ENCODE measurements at regions not wholly inside any gene's neighbourhood (a gene's known extent, or its start where the extent isn't known, plus 50 kb on each side); places are given as distances from the start of the nearest gene placed in this dataset.

DNA sequence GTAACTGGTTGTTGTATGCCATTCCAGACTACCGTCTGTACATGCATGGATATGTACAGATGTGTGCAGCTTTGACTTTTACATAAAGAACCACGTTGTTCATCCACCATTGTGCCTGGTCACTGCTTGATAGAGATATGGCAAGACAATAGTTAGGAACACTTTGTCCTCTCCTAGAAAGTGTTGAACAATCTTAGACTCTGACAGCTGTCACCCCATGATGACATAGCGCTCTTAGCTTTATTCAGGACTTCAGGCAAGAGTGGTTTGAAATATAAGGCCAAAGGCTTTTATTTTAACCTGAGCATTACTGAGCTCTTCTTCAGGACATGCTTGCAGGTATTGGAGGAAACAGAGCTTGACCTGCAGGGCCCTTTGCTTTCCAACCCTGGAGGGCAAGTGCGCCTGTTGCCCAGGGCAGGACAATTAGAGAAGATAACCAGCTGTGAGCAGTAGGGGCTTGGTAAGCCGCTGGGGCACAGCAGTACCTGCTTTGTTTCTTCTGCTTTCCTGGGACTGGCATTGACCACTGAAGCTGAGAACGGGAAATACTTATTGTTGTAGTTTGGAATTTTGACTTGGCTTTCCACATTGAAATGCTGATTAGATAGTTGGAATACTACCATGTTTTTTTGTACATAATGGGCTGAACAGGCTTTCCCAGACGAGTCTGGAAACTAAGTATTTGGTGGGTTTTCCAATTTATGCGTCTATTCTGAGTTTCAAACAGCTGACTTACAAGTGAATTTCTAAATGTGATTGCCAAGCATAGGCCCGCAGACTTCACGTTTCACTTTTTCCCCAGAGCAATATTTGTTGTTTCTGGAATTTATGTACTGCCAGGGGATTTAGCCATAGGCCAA is 51.1 kb downstream of the GARRE1 start:
- no peak overlapping the region for H3K4me3 ChIP-seq
- H3K9me3 ChIP-seq, result no peaks in the 10 kb centered on the region
- H3K27ac ChIP-seq, result peak overlapping the region in 2 of 4 donors; percentile 13 to 20
- TF ChIP-seq, protein P1, sequence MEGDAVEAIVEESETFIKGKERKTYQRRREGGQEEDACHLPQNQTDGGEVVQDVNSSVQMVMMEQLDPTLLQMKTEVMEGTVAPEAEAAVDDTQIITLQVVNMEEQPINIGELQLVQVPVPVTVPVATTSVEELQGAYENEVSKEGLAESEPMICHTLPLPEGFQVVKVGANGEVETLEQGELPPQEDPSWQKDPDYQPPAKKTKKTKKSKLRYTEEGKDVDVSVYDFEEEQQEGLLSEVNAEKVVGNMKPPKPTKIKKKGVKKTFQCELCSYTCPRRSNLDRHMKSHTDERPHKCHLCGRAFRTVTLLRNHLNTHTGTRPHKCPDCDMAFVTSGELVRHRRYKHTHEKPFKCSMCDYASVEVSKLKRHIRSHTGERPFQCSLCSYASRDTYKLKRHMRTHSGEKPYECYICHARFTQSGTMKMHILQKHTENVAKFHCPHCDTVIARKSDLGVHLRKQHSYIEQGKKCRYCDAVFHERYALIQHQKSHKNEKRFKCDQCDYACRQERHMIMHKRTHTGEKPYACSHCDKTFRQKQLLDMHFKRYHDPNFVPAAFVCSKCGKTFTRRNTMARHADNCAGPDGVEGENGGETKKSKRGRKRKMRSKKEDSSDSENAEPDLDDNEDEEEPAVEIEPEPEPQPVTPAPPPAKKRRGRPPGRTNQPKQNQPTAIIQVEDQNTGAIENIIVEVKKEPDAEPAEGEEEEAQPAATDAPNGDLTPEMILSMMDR (IDR thresholded peaks at IDR 0.05), result no peak
- no peak for TF ChIP-seq POLR2A (IDR thresholded peaks at IDR 0.05)
- TF ChIP-seq EP300 (IDR thresholded peaks at IDR 0.05), result no peak
- TF ChIP-seq POLR2AphosphoS5 (IDR thresholded peaks at IDR 0.05), result no peak
- peaks cover 0 to 18% (median 0%) of the 10 kb centered on the region in 3 donors for H3K4me1 ChIP-seq
- no peaks in the 10 kb centered on the region for H3K27me3 ChIP-seq
- no peak for ATAC-seq
- 71 to 72% methylated on average over 7 to 9 of the region's 10 CpGs for WGBS, 2 donors (ENCODE audit: low coverage in 1 of 2)
- peaks cover 0 to 41% of the 10 kb centered on the region in 2 donors for H3K36me3 ChIP-seq

DNA sequence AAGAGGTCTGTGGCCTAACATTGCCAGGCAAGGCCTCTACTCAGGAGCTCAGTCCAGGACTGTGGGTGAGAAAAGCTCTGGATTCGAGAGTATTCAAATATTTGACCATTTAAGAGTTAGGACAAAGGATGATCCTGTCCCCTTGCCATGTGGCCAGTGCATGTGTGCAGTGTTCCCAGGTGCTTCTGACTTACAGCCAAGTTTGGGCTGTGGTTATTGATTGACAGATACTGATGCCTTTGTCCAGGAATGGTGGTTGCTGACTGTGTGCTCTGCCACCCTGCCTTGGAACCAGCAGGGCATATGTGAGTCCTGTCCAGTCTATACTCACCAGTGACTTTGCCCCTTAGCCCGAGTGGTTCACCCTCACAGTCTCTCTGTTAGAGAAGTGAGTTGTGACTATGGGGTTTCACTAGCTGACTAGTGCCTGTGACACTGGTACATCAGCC is 51.9 kb downstream of the GARRE1 start:
- H3K4me3 ChIP-seq, result no peak overlapping the region
- no peaks in the 10 kb centered on the region for H3K9me3 ChIP-seq
- TF ChIP-seq, protein P1 (IDR thresholded peaks at IDR 0.05), result no peak
- no peak for ATAC-seq
- H3K27ac ChIP-seq, result peak overlapping the region in 2 of 4 donors; percentile 13 to 20
- peaks cover 0 to 18% (median 0%) of the 10 kb centered on the region in 3 donors for H3K4me1 ChIP-seq
- no CpG with 5 or more reads among the region's 2 CpGs for WGBS, 2 donors (ENCODE audit: low coverage in 1 of 2)
- H3K36me3 ChIP-seq, result peaks cover 0 to 33% of the 10 kb centered on the region in 2 donors
- H3K27me3 ChIP-seq, result no peaks in the 10 kb centered on the region

DNA sequence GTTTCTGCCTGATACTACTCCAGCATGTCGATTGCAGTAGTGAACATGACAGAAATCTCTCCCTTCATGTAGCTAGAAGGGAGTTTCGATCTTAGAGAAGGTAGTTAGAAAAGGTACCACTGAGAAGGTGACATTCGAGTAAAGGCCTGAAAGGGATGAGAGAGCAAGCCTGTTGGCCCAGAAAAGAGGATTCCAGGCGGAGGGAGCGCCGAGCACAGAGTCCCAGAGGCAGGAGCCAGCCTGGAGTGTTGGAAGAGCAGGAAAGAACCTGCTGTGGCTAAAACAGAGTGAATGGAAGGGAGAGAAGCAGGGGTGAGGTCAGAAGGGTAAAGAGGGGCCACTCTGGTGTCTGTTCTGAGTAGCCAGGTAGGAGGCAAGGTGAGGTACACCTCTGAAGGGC is 52.5 kb downstream of the GARRE1 start:
- Histone ChIP-seq H3K27me3 (no peaks in the 10 kb centered on the region), H3K36me3 (peaks cover 0 to 28% of the 10 kb centered on the region in 2 donors), H3K4me1 (peaks cover 0 to 18% (median 0%) of the 10 kb centered on the region in 3 donors), H3K9me3 (no peaks in the 10 kb centered on the region), H3K27ac (peak overlapping the region in 1 of 4 donors; percentile 38), H3K4me3 (no peak overlapping the region)
- no peak for TF ChIP-seq POLR2A (IDR thresholded peaks at IDR 0.05)
- TF ChIP-seq EP300 (IDR thresholded peaks at IDR 0.05), result no peak
- TF ChIP-seq POLR2AphosphoS5 (IDR thresholded peaks at IDR 0.05), result no peak
- TF ChIP-seq, protein P1 (IDR thresholded peaks at IDR 0.05), result no peak
- WGBS, 2 donors (ENCODE audit: low coverage in 1 of 2), result 84 to 93% methylated on average over 2 to 6 of the region's 6 CpGs
- ATAC-seq, result no peak

DNA sequence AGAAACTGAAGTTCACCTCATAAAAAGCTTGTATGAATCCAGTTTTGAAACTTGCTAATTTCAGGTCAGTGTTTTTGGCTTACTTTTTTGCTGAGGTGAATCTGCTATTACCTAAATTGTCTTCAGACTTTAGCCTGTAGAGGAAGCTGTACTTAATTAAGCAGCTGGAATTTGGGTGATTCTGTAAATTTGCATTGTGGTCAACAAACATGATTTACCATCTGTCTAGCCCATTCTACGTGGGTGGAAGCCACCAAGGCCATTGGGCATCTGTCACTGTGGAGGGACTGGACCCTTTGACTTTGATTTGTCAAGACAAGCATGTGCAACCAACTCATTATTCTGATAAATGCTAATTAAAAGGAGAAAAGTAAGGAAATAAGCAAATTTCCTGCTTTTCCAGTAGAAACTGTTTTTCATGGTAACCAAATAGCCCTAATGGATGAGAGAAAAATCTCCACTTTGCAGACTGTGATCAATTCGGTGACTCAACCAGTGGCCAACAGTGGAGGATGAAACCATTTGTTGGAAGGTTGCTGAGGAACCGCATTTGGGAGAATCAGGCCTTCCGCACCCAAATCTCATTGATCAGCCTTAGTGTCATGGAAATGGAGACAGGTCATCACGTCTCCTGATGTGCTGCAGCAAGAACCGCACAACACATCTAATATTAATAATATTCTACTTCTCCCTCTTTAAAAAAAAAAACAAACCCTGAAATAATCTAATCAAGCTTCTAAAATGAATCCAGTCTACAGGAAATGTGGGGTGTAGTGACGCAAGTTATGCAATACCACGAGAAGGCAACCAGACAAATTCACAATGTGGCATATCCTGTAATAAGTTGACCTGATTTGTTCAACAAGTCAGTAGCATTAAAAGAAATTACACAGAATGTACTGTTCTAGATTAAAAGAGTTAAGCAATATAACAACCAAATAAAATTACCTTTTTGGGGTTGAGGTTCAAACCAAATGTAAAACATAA is 54.3 kb downstream of the GARRE1 start:
- H3K4me1 ChIP-seq, result peaks cover 0 to 18% (median 0%) of the 10 kb centered on the region in 3 donors
- H3K36me3 ChIP-seq, result peaks cover 0 to 11% of the 10 kb centered on the region in 2 donors
- H3K27me3 ChIP-seq, result no peaks in the 10 kb centered on the region
- TF ChIP-seq POLR2AphosphoS5 (IDR thresholded peaks at IDR 0.05), result no peak
- TF ChIP-seq EP300 (IDR thresholded peaks at IDR 0.05), result no peak
- TF ChIP-seq, protein P1 (IDR thresholded peaks at IDR 0.05), result no peak
- TF ChIP-seq POLR2A (IDR thresholded peaks at IDR 0.05), result no peak
- ATAC-seq, result no peak
- H3K9me3 ChIP-seq, result no peaks in the 10 kb centered on the region
- no peak overlapping the region for H3K27ac ChIP-seq
- no peak overlapping the region for H3K4me3 ChIP-seq
- 81 to 85% methylated on average over 7 to 8 of the region's 8 CpGs for WGBS, 2 donors (ENCODE audit: low coverage in 1 of 2)

Data from gastroesophageal sphincter (tissue), 4 donors.